HG03575 (cell line): ENCODE measurements at regions not wholly inside any gene's neighbourhood (a gene's known extent, or its start where the extent isn't known, plus 50 kb on each side); places are given as distances from the start of the nearest gene placed in this dataset.
"Not testable (repeated sequence)": the region's sequence is repeated elsewhere in the genome, so short reads cannot be mapped to it uniquely, and the experiment has no call there.

Experiments used
- ATAC-seq: cut with Tn5 transposase; IDR thresholded peaks from one replicate; pipeline ENCODE4 v1.9.1; 2021; ENCODE audit not compliant: unreplicated experiment, insufficient number of reproducible peaks, low FRiP score; ENCODE audit errors: extremely low read depth

GRCh38 chr7:15143936-15144335 is 241.4 kb upstream of the DGKB start:
- no peak for ATAC-seq

GRCh38 chr7:15143121-15143520 is 240.6 kb upstream of the DGKB start:
- no peak for ATAC-seq

- ATAC-seq: no peak
Measured at GRCh38 chr7:15140431-15140830, 237.9 kb upstream of the DGKB start.

GRCh38 chr7:15131661-15132060 is 229.1 kb upstream of the DGKB start:
- ATAC-seq: no peak

GRCh38 chr7:15130666-15131541 is 228.4 kb upstream of the DGKB start:
- no peak for ATAC-seq

- no peak for ATAC-seq
Measured at GRCh38 chr7:15128716-15129115, 226.2 kb upstream of the DGKB start.

- ATAC-seq: not testable (repeated sequence)
Measured at GRCh38 chr7:15126653-15127052, 224.1 kb upstream of the DGKB start.

GRCh38 chr7:15123901-15124300 is 221.3 kb upstream of the DGKB start:
- no peak for ATAC-seq

- ATAC-seq: no peak
Measured at GRCh38 chr7:15113752-15114151, 211.2 kb upstream of the DGKB start.

GRCh38 chr7:15105711-15106110 is 203.2 kb upstream of the DGKB start:
- ATAC-seq: no peak

GRCh38 chr7:15104411-15105092 is 202.0 kb upstream of the DGKB start:
- no peak for ATAC-seq

- no peak for ATAC-seq
Measured at GRCh38 chr7:15099074-15099473, 196.5 kb upstream of the DGKB start.

GRCh38 chr7:15096853-15097252 is 194.3 kb upstream of the DGKB start:
- ATAC-seq: no peak

- ATAC-seq: no peak
Measured at GRCh38 chr7:15094989-15095388, 192.4 kb upstream of the DGKB start.

GRCh38 chr7:15087771-15088170 is 185.2 kb upstream of the DGKB start:
- ATAC-seq: no peak

- ATAC-seq: no peak
Measured at GRCh38 chr7:15086862-15087261, 184.3 kb upstream of the DGKB start.

GRCh38 chr7:15086131-15086611 is 183.6 kb upstream of the DGKB start:
- no peak for ATAC-seq

GRCh38 chr7:15085366-15085765 is 182.8 kb upstream of the DGKB start:
- no peak for ATAC-seq

GRCh38 chr7:15084368-15084767 is 181.8 kb upstream of the DGKB start:
- ATAC-seq: no peak

- ATAC-seq: no peak
Measured at GRCh38 chr7:15081891-15082290, 179.3 kb upstream of the DGKB start.
